Mesendoderm (in vitro differentiated cells): ENCODE measurements at regions not wholly inside any gene's neighbourhood (a gene's known extent, or its start where the extent isn't known, plus 50 kb on each side); places are given as distances from the start of the nearest gene placed in this dataset.

Experiments used
- DNase-seq: peaks from one replicate; pipeline ENCODE4 v3.0.0; 2013
- H2AK5ac ChIP-seq: 2 replicates; pipeline ENCODE4 v1.6.1; 2013; ENCODE audit warnings: low read length, inconsistent platforms
- H2BK120ac ChIP-seq: 2 replicates; pipeline ENCODE4 v1.6.1; 2013; ENCODE audit warnings: low read depth, mild to moderate bottlenecking, low read length, moderate library complexity, mixed read lengths
- H2BK15ac ChIP-seq: replicated peaks from 2 replicates; pipeline ENCODE4 v1.6.1; 2013; ENCODE audit warnings: low read depth, mild to moderate bottlenecking, moderate library complexity
- H2BK5ac ChIP-seq: 2 replicates; pipeline ENCODE4 v1.6.1; 2013; ENCODE audit warnings: low read length, inconsistent platforms
- H3K18ac ChIP-seq: 2 replicates; pipeline ENCODE4 v1.6.1; 2013; ENCODE audit warnings: mild to moderate bottlenecking, low read length, mixed read lengths
- H3K23ac ChIP-seq: one replicate; pipeline ENCODE4 v1.6.1; 2013; ENCODE audit warnings: low read length
- H3K27ac ChIP-seq: 2 replicates; pipeline ENCODE4 v1.5.1; 2013; ENCODE audit warnings: low read depth, mild to moderate bottlenecking, inconsistent platforms, low read length, moderate library complexity
- H3K27me3 ChIP-seq: 2 replicates; pipeline ENCODE4 v1.6.1; 2013; ENCODE audit warnings: low read length, control low read depth, mild to moderate bottlenecking, inconsistent platforms; ENCODE audit not compliant: insufficient read depth, poor library complexity
- H3K36me3 ChIP-seq: 2 replicates; pipeline ENCODE4 v1.6.1; 2013; ENCODE audit warnings: low read length, inconsistent platforms; ENCODE audit not compliant: control insufficient read depth, insufficient read depth
- H3K4ac ChIP-seq: one replicate; pipeline ENCODE4 v1.6.1; 2013; ENCODE audit warnings: low read depth, mild to moderate bottlenecking, low read length, moderate library complexity
- H3K4me1 ChIP-seq: 2 replicates; pipeline ENCODE4 v1.6.1; 2013; ENCODE audit warnings: low read depth, low read length, inconsistent platforms; ENCODE audit not compliant: control insufficient read depth
- H3K4me2 ChIP-seq: 2 replicates; pipeline ENCODE4 v1.6.1; 2013; ENCODE audit warnings: low read length
- H3K4me3 ChIP-seq: 2 replicates; pipeline ENCODE4 v1.5.1; 2013; ENCODE audit warnings: mild to moderate bottlenecking, low read length
- H3K56ac ChIP-seq: one replicate; pipeline ENCODE4 v1.6.1; 2013; ENCODE audit warnings: low read length
- H3K79me1 ChIP-seq: 2 replicates; pipeline ENCODE4 v1.6.1; 2013; ENCODE audit warnings: low read length, inconsistent platforms
- H3K79me2 ChIP-seq: 2 replicates; pipeline ENCODE4 v1.6.1; 2013; ENCODE audit warnings: mild to moderate bottlenecking, low read length; ENCODE audit not compliant: control insufficient read depth, insufficient read depth
- H3K9ac ChIP-seq: 2 replicates; pipeline ENCODE4 v1.6.1; 2013; ENCODE audit warnings: low read length, inconsistent platforms
- H4K5ac ChIP-seq: one replicate; pipeline ENCODE4 v1.6.1; 2013; ENCODE audit warnings: low read length
- H4K8ac ChIP-seq: one replicate; pipeline ENCODE4 v1.6.1; 2013; ENCODE audit warnings: low read depth, mild to moderate bottlenecking, control low read depth, low read length, moderate library complexity
- WGBS: extraction: QIAGEN DNeasy Blood & Tissue Kit; methylation state at CpG from one replicate; pipeline ENCODE4 v1.1.7; 2013; ENCODE audit warnings: low lambda C conversion rate, missing lambda C conversion rate; ENCODE audit not compliant: insufficient coverage; ENCODE audit errors: extremely low coverage; 5-methylcytosine and 5-hydroxymethylcytosine counted together

GRCh38 chr2:38504169-38504568 is 98.6 kb downstream of the HNRNPLL start:
- H3K56ac ChIP-seq: no peak overlapping the region
- DNase-seq: no peak
- H2BK15ac ChIP-seq: no peak overlapping the region
- no peak overlapping the region for H4K5ac ChIP-seq
- no peak overlapping the region for H3K23ac ChIP-seq
- H3K9ac ChIP-seq: no peak overlapping the region
- no peaks in the 10 kb centered on the region for H3K36me3 ChIP-seq
- H3K4me2 ChIP-seq: no peak overlapping the region
- no peak overlapping the region for H3K4me3 ChIP-seq
- H3K27me3 ChIP-seq: no peaks in the 10 kb centered on the region
- no peak overlapping the region for H3K27ac ChIP-seq
- no peak overlapping the region for H2BK5ac ChIP-seq
- no peaks in the 10 kb centered on the region for H3K79me2 ChIP-seq
- peaks cover 7% of the 10 kb centered on the region for H3K4me1 ChIP-seq
- no CpG with 5 or more reads among the region's 3 CpGs for WGBS
- no peak overlapping the region for H2AK5ac ChIP-seq
- no peaks in the 10 kb centered on the region for H3K79me1 ChIP-seq
- no peak overlapping the region for H3K18ac ChIP-seq
- H2BK120ac ChIP-seq: no peak overlapping the region
- H3K4ac ChIP-seq: no peak overlapping the region
- H4K8ac ChIP-seq: no peak overlapping the region

GRCh38 chr2:38502107-38502506 is 100.6 kb downstream of the HNRNPLL start:
- no peak overlapping the region for H3K27ac ChIP-seq
- WGBS: no CpG with 5 or more reads among the region's 1 CpG
- H2AK5ac ChIP-seq: no peak overlapping the region
- H3K56ac ChIP-seq: no peak overlapping the region
- H4K5ac ChIP-seq: no peak overlapping the region
- H2BK15ac ChIP-seq: no peak overlapping the region
- H4K8ac ChIP-seq: no peak overlapping the region
- no peaks in the 10 kb centered on the region for H3K79me2 ChIP-seq
- no peak overlapping the region for H3K9ac ChIP-seq
- H3K4me2 ChIP-seq: no peak overlapping the region
- no peak overlapping the region for H3K18ac ChIP-seq
- no peaks in the 10 kb centered on the region for H3K79me1 ChIP-seq
- no peak overlapping the region for H2BK5ac ChIP-seq
- no peak for DNase-seq
- H3K36me3 ChIP-seq: no peaks in the 10 kb centered on the region
- no peak overlapping the region for H3K4me3 ChIP-seq
- H3K4me1 ChIP-seq: peaks cover 7% of the 10 kb centered on the region
- H2BK120ac ChIP-seq: no peak overlapping the region
- no peaks in the 10 kb centered on the region for H3K27me3 ChIP-seq
- no peak overlapping the region for H3K4ac ChIP-seq
- H3K23ac ChIP-seq: no peak overlapping the region

DNA sequence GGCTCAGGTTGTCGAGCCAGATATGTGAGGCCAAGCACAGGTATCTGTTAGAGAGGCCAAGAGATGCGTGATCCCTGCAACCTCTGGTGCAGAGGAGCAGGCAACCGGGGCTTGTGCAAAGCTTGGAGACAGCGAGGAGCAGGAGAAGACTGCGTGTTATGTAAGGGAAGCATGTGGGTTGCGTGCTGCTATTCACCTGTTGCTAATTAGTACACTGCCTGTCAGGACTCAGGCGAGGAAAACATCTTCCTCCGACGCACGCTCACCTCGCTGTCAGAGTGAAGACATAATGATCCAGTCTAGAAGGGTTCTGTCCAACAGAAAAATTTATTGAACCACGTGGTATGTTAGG is 102.5 kb downstream of the HNRNPLL start:
- Histone ChIP-seq H2AK5ac (no peak overlapping the region), H3K79me1 (no peaks in the 10 kb centered on the region)

GRCh38 chr2:38499548-38500282 is 103.0 kb downstream of the HNRNPLL start:
- Histone ChIP-seq H3K4ac (no peak overlapping the region), H4K5ac (no peak overlapping the region), H3K27ac (no peak overlapping the region), H2AK5ac (no peak overlapping the region), H3K27me3 (no peaks in the 10 kb centered on the region), H2BK15ac (no peak overlapping the region), H2BK5ac (no peak overlapping the region), H3K9ac (no peak overlapping the region), H3K4me1 (peaks cover 7% of the 10 kb centered on the region), H2BK120ac (no peak overlapping the region), H3K79me2 (no peaks in the 10 kb centered on the region), H3K4me3 (no peak overlapping the region), H4K8ac (no peak overlapping the region), H3K4me2 (no peak overlapping the region), H3K36me3 (no peaks in the 10 kb centered on the region), H3K18ac (no peak overlapping the region), H3K23ac (no peak overlapping the region), H3K79me1 (no peaks in the 10 kb centered on the region), H3K56ac (no peak overlapping the region)
- peak; percentile 93 for DNase-seq
- WGBS: no CpG with 5 or more reads among the region's 9 CpGs

More for the DNA sequence above, 102.5 kb downstream of the HNRNPLL start:
- no peak overlapping the region for H2BK15ac ChIP-seq
- H2BK5ac ChIP-seq: no peak overlapping the region
- no peaks in the 10 kb centered on the region for H3K79me2 ChIP-seq
- H3K23ac ChIP-seq: no peak overlapping the region
- DNase-seq: no peak
- no peak overlapping the region for H4K8ac ChIP-seq
- no peak overlapping the region for H3K4me2 ChIP-seq
- no peak overlapping the region for H3K9ac ChIP-seq
- H4K5ac ChIP-seq: no peak overlapping the region
- no peak overlapping the region for H3K4ac ChIP-seq
- no peak overlapping the region for H3K4me3 ChIP-seq
- no peaks in the 10 kb centered on the region for H3K27me3 ChIP-seq
- H3K4me1 ChIP-seq: peaks cover 7% of the 10 kb centered on the region
- no peak overlapping the region for H3K56ac ChIP-seq
- WGBS: no CpG with 5 or more reads among the region's 12 CpGs
- H3K18ac ChIP-seq: no peak overlapping the region
- no peak overlapping the region for H2BK120ac ChIP-seq
- no peak overlapping the region for H3K27ac ChIP-seq
- no peaks in the 10 kb centered on the region for H3K36me3 ChIP-seq

- Histone ChIP-seq H3K18ac (no peak overlapping the region), H4K5ac (no peak overlapping the region), H3K27me3 (no peaks in the 10 kb centered on the region), H3K4me3 (no peak overlapping the region), H3K23ac (no peak overlapping the region), H2AK5ac (no peak overlapping the region), H2BK120ac (no peak overlapping the region), H3K4ac (no peak overlapping the region), H3K79me1 (no peaks in the 10 kb centered on the region), H2BK5ac (no peak overlapping the region), H3K9ac (no peak overlapping the region), H3K56ac (no peak overlapping the region), H3K79me2 (no peaks in the 10 kb centered on the region), H3K27ac (no peak overlapping the region), H3K4me1 (peaks cover 7% of the 10 kb centered on the region), H3K4me2 (no peak overlapping the region), H4K8ac (no peak overlapping the region), H3K36me3 (no peaks in the 10 kb centered on the region), H2BK15ac (no peak overlapping the region)
- WGBS: no CpG with 5 or more reads among the region's 3 CpGs
- peak; percentile 69 for DNase-seq
These were observed 104.7 kb downstream of the HNRNPLL start for GRCh38 chr2:38498045-38498481.

DNA sequence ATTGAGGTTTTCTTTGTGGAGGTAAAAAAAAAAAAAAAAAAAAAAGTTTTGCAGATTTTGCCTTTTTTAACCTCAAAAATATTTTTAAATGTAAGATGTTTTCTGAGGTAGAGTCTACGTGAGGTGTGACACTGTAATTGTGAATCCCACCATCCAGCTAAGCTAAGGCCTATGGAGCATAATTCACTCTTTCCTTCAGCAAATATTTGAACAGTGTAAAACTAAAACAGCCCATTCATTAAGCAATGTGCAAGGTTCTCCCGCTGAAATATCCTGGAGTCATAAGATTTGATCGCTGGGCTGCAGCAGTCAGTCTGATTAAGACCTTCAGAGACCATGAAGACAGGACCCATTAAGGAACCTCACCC is 105.1 kb downstream of the HNRNPLL start:
- no peak overlapping the region for H3K23ac ChIP-seq
- H4K5ac ChIP-seq: no peak overlapping the region
- H3K79me2 ChIP-seq: no peaks in the 10 kb centered on the region
- H3K56ac ChIP-seq: no peak overlapping the region
- H3K4me3 ChIP-seq: no peak overlapping the region
- H3K4me2 ChIP-seq: no peak overlapping the region
- peaks cover 7% of the 10 kb centered on the region for H3K4me1 ChIP-seq
- no peak overlapping the region for H2BK5ac ChIP-seq
- no peaks in the 10 kb centered on the region for H3K36me3 ChIP-seq
- H2BK120ac ChIP-seq: no peak overlapping the region
- H3K27me3 ChIP-seq: no peaks in the 10 kb centered on the region
- H2AK5ac ChIP-seq: no peak overlapping the region
- no peak overlapping the region for H3K18ac ChIP-seq
- H3K4ac ChIP-seq: no peak overlapping the region
- H4K8ac ChIP-seq: no peak overlapping the region
- WGBS: no CpG with 5 or more reads among the region's 3 CpGs
- no peak overlapping the region for H3K9ac ChIP-seq
- DNase-seq: no peak
- H3K27ac ChIP-seq: no peak overlapping the region
- H3K79me1 ChIP-seq: no peaks in the 10 kb centered on the region
- no peak overlapping the region for H2BK15ac ChIP-seq
